IMR-90 (cell line): ENCODE measurements at regions not wholly inside any gene's neighbourhood (a gene's known extent, or its start where the extent isn't known, plus 50 kb on each side); places are given as distances from the start of the nearest gene placed in this dataset.

Source experiments
- BHLHE40 ChIP-seq: fragments of 150-350 bp; IDR thresholded peaks from 2 replicates; pipeline ENCODE4 v1.6.1; 2016; ENCODE audit warnings: mild to moderate bottlenecking, low read depth, low read length
- CEBPB ChIP-seq: IDR thresholded peaks from 2 replicates; pipeline ENCODE4 v1.6.1; 2012; ENCODE audit warnings: low read depth, low read length, improper control_type of control experiment
- CHD1 ChIP-seq: IDR thresholded peaks from 2 replicates; pipeline ENCODE4 v1.6.1; 2012; ENCODE audit warnings: low read depth, low read length, improper control_type of control experiment
- CTCF ChIP-seq: conservative IDR thresholded peaks from 2 replicates; pipeline ENCODE4 v1.5.1; 2012; ENCODE audit warnings: mild to moderate bottlenecking, low read depth, low read length, improper control_type of control experiment
- FOS ChIP-seq: fragments of 150-350 bp; IDR thresholded peaks from 2 replicates; pipeline ENCODE4 v1.6.1; 2016; ENCODE audit warnings: low read depth, low read length
- NFE2L2 ChIP-seq: fragments of 150-350 bp; IDR thresholded peaks from 2 replicates; pipeline ENCODE4 v1.6.1; 2016; ENCODE audit warnings: low read depth, mild to moderate bottlenecking, low read length
- POLR2A ChIP-seq: IDR thresholded peaks from 2 replicates; pipeline ENCODE4 v1.6.1; 2012; ENCODE audit warnings: mild to moderate bottlenecking, low read depth, low read length
- RAD21 ChIP-seq: IDR thresholded peaks from 2 replicates; pipeline ENCODE4 v1.6.1; 2012; ENCODE audit warnings: low read length, improper control_type of control experiment
- RFX5 ChIP-seq: IDR thresholded peaks from 2 replicates; pipeline ENCODE4 v1.8.0; 2012; ENCODE audit warnings: low read depth, mild to moderate bottlenecking, low read length, moderate library complexity
- TF ChIP-seq, protein P1 (sequence below): fragments of 150-350 bp; IDR thresholded peaks from 2 replicates; pipeline ENCODE4 v1.6.1; 2016; ENCODE audit warnings: low read depth, mild to moderate bottlenecking, low read length, moderate library complexity, borderline replicate concordance

DNA sequence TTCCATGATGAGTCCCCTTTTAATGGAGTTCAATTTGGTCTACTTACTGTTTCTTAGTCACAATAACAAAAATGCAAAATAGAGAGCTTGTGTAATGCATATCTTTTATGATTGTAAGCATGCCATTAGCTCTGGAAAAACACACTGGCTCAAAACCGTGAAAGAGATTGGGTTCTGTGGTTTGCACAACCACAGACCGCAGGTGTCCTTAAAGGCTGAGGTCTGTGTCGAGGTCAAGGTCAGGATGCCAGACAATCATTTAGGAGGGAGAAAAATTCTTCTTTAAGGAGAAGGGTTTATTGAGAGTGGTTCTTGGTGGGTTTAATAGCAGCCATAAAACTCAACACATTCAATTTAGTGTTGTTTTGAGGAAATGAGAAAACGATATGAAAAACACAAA, 487.2 kb downstream of the GALR1 start:
- TF ChIP-seq CTCF = no peak
- no peak for TF ChIP-seq CEBPB
- no peak for TF ChIP-seq POLR2A
- TF ChIP-seq BHLHE40 = no peak
- TF ChIP-seq, protein P1, sequence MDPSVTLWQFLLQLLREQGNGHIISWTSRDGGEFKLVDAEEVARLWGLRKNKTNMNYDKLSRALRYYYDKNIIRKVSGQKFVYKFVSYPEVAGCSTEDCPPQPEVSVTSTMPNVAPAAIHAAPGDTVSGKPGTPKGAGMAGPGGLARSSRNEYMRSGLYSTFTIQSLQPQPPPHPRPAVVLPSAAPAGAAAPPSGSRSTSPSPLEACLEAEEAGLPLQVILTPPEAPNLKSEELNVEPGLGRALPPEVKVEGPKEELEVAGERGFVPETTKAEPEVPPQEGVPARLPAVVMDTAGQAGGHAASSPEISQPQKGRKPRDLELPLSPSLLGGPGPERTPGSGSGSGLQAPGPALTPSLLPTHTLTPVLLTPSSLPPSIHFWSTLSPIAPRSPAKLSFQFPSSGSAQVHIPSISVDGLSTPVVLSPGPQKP = no peak
- no peak for TF ChIP-seq RFX5
- TF ChIP-seq FOS = no peak
- TF ChIP-seq NFE2L2 = no peak
- no peak for TF ChIP-seq RAD21
- no peak for TF ChIP-seq CHD1
